ENCODE measurements at regions not wholly inside any gene's neighbourhood (a gene's known extent, or its start where the extent isn't known, plus 50 kb on each side); places are given as distances from the start of the nearest gene placed in this dataset.

GRCh38 chr15:47288794-47289193, 428.5 kb upstream of the SEMA6D start:
- no peak for TF ChIP-seq PRDM15 (CRISPR knock-in tag; IDR thresholded peaks at IDR 0.05)
- TF ChIP-seq CTCF (IDR thresholded peaks at IDR 0.05): no peak
- TF ChIP-seq NFYB (CRISPR knock-in tag; conservative IDR thresholded peaks at IDR 0.05; ENCODE audit: low read depth): no peak
- TF ChIP-seq ETV6 (CRISPR knock-in tag; IDR thresholded peaks at IDR 0.05): no peak
- no peak for TF ChIP-seq IRF1 (CRISPR knock-in tag; IDR thresholded peaks at IDR 0.05)
- TF ChIP-seq OVOL2 (CRISPR knock-in tag; IDR thresholded peaks at IDR 0.05; ENCODE audit: borderline replicate concordance): no peak
- TF ChIP-seq GABPB1 (CRISPR knock-in tag; IDR thresholded peaks at IDR 0.05): no peak
- no peak for TF ChIP-seq HMGXB4 (CRISPR knock-in tag; IDR thresholded peaks at IDR 0.05)
- TF ChIP-seq KAT7 (CRISPR knock-in tag; IDR thresholded peaks at IDR 0.05; ENCODE audit: borderline replicate concordance): no peak
- TF ChIP-seq AFF4 (CRISPR knock-in tag; IDR thresholded peaks at IDR 0.05; ENCODE audit: borderline replicate concordance): no peak
- no peak for TF ChIP-seq CREB1 (CRISPR knock-in tag; IDR thresholded peaks at IDR 0.05)

Measured in WTC11 (cell line).